ENCODE measurements at regions not wholly inside any gene's neighbourhood (a gene's known extent, or its start where the extent isn't known, plus 50 kb on each side); places are given as distances from the start of the nearest gene placed in this dataset.

DNA sequence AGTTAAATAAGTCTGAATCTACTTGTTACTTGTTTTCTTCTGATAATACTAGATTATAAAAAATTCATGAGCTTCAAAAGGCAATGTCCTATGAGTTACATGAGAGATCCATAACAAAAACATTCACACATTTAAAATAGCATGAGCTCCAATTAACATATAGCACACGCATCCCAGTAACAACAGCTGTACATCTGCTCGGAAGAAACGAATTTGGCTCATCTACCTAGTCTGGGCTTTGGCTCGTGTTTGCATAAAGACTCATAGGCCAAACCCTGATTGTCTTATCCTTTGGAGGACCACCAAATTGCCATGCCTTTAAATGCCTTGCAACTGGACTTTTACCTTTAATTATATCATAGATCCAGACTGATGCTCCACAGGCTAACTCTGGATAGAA lies 259.7 kb upstream of the CHD6 start:
- ChIA-PET RAD21 (ENCODE audit: unreplicated experiment) (no interaction called here), CTCF (interaction anchor here (1.0 kb wide), 1 partner anchor 11 kb away, joined by 4 read pairs; no protein-coding TSS in a partner anchor), POLR2A (no interaction called here), SMC1A (ENCODE audit: uncharacterized antibody, unreplicated experiment) (no interaction called here)
- no peaks in the 10 kb centered on the region for H3K36me3 ChIP-seq (ENCODE audit: control insufficient read depth in 2 of 2, insufficient read depth in 2 of 2, low read length in 1 of 2)
- no peaks in the 10 kb centered on the region; the same call in 2 of the 3 replicates for H3K9me3 ChIP-seq (replicated peaks; ENCODE audit: control insufficient read depth, insufficient read depth, low read length)
- H3K4me1 ChIP-seq (ENCODE audit: control insufficient read depth, insufficient read depth, low read length), result no peaks in the 10 kb centered on the region
- in situ Hi-C loops (cut with MboI) (no loop called here), intact Hi-C loops (cut with micrococcal nuclease; ENCODE audit: unreplicated experiment) (no loop called here)
- ATAC-seq (no peak), FAIRE-seq (no peak), DNase-seq (ENCODE audit: low read depth, low spot score) (no peak)
- 48% methylated on average over 4 of the region's 4 CpGs for WGBS (ENCODE audit: insufficient coverage, insufficient replicate concordance, low lambda C conversion rate, missing lambda C conversion rate)
- H3K79me2 ChIP-seq (ENCODE audit: control insufficient read depth, insufficient read depth, low read length), result no peaks in the 10 kb centered on the region
- H3K27ac ChIP-seq (ENCODE audit: control insufficient read depth, insufficient read depth), result no peak overlapping the region
- H3K4me2 ChIP-seq (ENCODE audit: control insufficient read depth, insufficient read depth), result no peak overlapping the region
- no TSS peak for BruUV-seq (replicated peaks)
- TF ChIP-seq BACH1 (IDR thresholded peaks at IDR 0.05; ENCODE audit: borderline replicate concordance), result no peak
- no peak for TF ChIP-seq BCL11A (IDR thresholded peaks at IDR 0.05; ENCODE audit: low read depth, low read length)
- TF ChIP-seq, protein P1, sequence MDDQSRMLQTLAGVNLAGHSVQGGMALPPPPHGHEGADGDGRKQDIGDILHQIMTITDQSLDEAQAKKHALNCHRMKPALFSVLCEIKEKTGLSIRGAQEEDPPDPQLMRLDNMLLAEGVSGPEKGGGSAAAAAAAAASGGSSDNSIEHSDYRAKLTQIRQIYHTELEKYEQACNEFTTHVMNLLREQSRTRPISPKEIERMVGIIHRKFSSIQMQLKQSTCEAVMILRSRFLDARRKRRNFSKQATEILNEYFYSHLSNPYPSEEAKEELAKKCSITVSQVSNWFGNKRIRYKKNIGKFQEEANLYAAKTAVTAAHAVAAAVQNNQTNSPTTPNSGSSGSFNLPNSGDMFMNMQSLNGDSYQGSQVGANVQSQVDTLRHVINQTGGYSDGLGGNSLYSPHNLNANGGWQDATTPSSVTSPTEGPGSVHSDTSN (IDR thresholded peaks at IDR 0.05; ENCODE audit: insufficient replicate concordance, low read depth, low read length), result no peak
- TF ChIP-seq KLF5 (IDR thresholded peaks at IDR 0.05; ENCODE audit: partially characterized antibody), result no peak
- no peak for TF ChIP-seq TCF7 (IDR thresholded peaks at IDR 0.05; ENCODE audit: borderline replicate concordance)
- TF ChIP-seq RELB (IDR thresholded peaks at IDR 0.05; ENCODE audit: low read depth), result no peak
- no peak for TF ChIP-seq CREM (IDR thresholded peaks at IDR 0.05; ENCODE audit: low read depth)
- TF ChIP-seq TCF12 (IDR thresholded peaks at IDR 0.05; ENCODE audit: low read depth, low read length), result no peak
- no peak for TF ChIP-seq CHD2 (IDR thresholded peaks at IDR 0.05; ENCODE audit: borderline replicate concordance, low read depth, low read length)
- TF ChIP-seq RUNX3 (IDR thresholded peaks at IDR 0.05; ENCODE audit: low read length), result no peak
- TF ChIP-seq MAX (IDR thresholded peaks at IDR 0.05; ENCODE audit: low read depth, low read length), result no peak
- TF ChIP-seq, protein P2, sequence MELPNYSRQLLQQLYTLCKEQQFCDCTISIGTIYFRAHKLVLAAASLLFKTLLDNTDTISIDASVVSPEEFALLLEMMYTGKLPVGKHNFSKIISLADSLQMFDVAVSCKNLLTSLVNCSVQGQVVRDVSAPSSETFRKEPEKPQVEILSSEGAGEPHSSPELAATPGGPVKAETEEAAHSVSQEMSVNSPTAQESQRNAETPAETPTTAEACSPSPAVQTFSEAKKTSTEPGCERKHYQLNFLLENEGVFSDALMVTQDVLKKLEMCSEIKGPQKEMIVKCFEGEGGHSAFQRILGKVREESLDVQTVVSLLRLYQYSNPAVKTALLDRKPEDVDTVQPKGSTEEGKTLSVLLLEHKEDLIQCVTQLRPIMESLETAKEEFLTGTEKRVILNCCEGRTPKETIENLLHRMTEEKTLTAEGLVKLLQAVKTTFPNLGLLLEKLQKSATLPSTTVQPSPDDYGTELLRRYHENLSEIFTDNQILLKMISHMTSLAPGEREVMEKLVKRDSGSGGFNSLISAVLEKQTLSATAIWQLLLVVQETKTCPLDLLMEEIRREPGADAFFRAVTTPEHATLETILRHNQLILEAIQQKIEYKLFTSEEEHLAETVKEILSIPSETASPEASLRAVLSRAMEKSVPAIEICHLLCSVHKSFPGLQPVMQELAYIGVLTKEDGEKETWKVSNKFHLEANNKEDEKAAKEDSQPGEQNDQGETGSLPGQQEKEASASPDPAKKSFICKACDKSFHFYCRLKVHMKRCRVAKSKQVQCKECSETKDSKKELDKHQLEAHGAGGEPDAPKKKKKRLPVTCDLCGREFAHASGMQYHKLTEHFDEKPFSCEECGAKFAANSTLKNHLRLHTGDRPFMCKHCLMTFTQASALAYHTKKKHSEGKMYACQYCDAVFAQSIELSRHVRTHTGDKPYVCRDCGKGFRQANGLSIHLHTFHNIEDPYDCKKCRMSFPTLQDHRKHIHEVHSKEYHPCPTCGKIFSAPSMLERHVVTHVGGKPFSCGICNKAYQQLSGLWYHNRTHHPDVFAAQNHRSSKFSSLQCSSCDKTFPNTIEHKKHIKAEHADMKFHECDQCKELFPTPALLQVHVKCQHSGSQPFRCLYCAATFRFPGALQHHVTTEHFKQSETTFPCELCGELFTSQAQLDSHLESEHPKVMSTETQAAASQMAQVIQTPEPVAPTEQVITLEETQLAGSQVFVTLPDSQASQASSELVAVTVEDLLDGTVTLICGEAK (IDR thresholded peaks at IDR 0.05; ENCODE audit: borderline replicate concordance), result no peak
- TF ChIP-seq ZNF592 (IDR thresholded peaks at IDR 0.05), result no peak
- no peak for TF ChIP-seq IRF4 (IDR thresholded peaks at IDR 0.05; ENCODE audit: low read depth, low read length)
- H3K27me3 ChIP-seq (replicated peaks in 1 of 2; ENCODE audit: control insufficient read depth in 2 of 2, insufficient read depth in 2 of 2, low read length in 1 of 2), result no peaks in the 10 kb centered on the region; a peak in 1 of 4 replicates
- no peaks in the 10 kb centered on the region for H4K20me1 ChIP-seq (ENCODE audit: control insufficient read depth, insufficient read depth)
- H2AFZ ChIP-seq (ENCODE audit: control insufficient read depth, low read depth, low read length), result no peak overlapping the region
- no peak overlapping the region for H3K9ac ChIP-seq (ENCODE audit: control insufficient read depth, insufficient read depth, low read length)
- no peak overlapping the region for H3K4me3 ChIP-seq
